CD1c-positive myeloid dendritic cell (primary cell): ENCODE measurements at regions not wholly inside any gene's neighbourhood (a gene's known extent, or its start where the extent isn't known, plus 50 kb on each side); places are given as distances from the start of the nearest gene placed in this dataset.

ENCODE experiments used
- DNase-seq: peaks from one replicate; pipeline ENCODE4 v3.0.0-alpha.2; 2016; ENCODE audit errors: extremely low spot score

GRCh38 chr2:139835101-139835500 is 1054.9 kb upstream of the NXPH2 start:
- DNase-seq, result no peak

GRCh38 chr2:139828011-139828410 is 1047.8 kb upstream of the NXPH2 start:
- no peak for DNase-seq

GRCh38 chr2:139825726-139826125 is 1045.5 kb upstream of the NXPH2 start:
- no peak for DNase-seq

GRCh38 chr2:139819273-139819796 is 1039.1 kb upstream of the NXPH2 start:
- DNase-seq, result no peak

GRCh38 chr2:139814458-139814857 is 1034.3 kb upstream of the NXPH2 start:
- DNase-seq, result no peak

- no peak for DNase-seq
Measured at GRCh38 chr2:139813340-139813739, 1033.2 kb upstream of the NXPH2 start.

- DNase-seq, result no peak
Measured at GRCh38 chr2:139805441-139805840, 1025.3 kb upstream of the NXPH2 start.

- DNase-seq, result no peak
Measured at GRCh38 chr2:139798391-139798790, 1018.2 kb upstream of the NXPH2 start.

GRCh38 chr2:139790807-139791752 is 1010.9 kb upstream of the NXPH2 start:
- no peak for DNase-seq

- DNase-seq, result no peak
Measured at GRCh38 chr2:139790136-139790535, 1009.9 kb upstream of the NXPH2 start.

GRCh38 chr2:139778732-139779131 is 998.5 kb upstream of the NXPH2 start:
- no peak for DNase-seq

GRCh38 chr2:139773720-139774277 is 993.6 kb upstream of the NXPH2 start:
- DNase-seq, result no peak

GRCh38 chr2:139769633-139770032 is 989.4 kb upstream of the NXPH2 start:
- DNase-seq, result no peak

GRCh38 chr2:139763705-139764104 is 983.5 kb upstream of the NXPH2 start:
- DNase-seq, result no peak

- no peak for DNase-seq
Measured at GRCh38 chr2:139759000-139759505, 978.9 kb upstream of the NXPH2 start.

- DNase-seq, result no peak
Measured at GRCh38 chr2:139746901-139747300, 966.7 kb upstream of the NXPH2 start.

- DNase-seq, result no peak
Measured at GRCh38 chr2:139744273-139744672, 964.1 kb upstream of the NXPH2 start.

GRCh38 chr2:139742216-139743172 is 962.3 kb upstream of the NXPH2 start:
- DNase-seq, result no peak

- DNase-seq, result no peak
Measured at GRCh38 chr2:139737659-139738058, 957.5 kb upstream of the NXPH2 start.

- DNase-seq, result no peak
Measured at GRCh38 chr2:139730197-139730596, 950.0 kb upstream of the NXPH2 start.

GRCh38 chr2:139721411-139721995 is 941.3 kb upstream of the NXPH2 start:
- DNase-seq, result no peak
